Prostate gland (tissue), 2 donors: ENCODE measurements at regions not wholly inside any gene's neighbourhood (a gene's known extent, or its start where the extent isn't known, plus 50 kb on each side); places are given as distances from the start of the nearest gene placed in this dataset.

Experiments
- CTCF ChIP-seq, 4 experiments: fragments of 200-600 bp in 2 of 4; fragments of 450-650 bp in 2 of 4; sonication (generic) in 2 of 4; IDR thresholded peaks; 1 replicate in 3 of 4; 2 replicates in 1 of 4; pipeline ENCODE4 v1.5.1; 2016 to 2019; ENCODE audit warnings: antibody characterized with exemption in 4 of 4, mild to moderate bottlenecking in 2 of 4, moderate library complexity in 2 of 4
- POLR2A ChIP-seq: fragments of 450-650 bp; IDR thresholded peaks from one replicate; pipeline ENCODE4 v1.6.1; 2016; ENCODE audit warnings: antibody characterized with exemption, mild to moderate bottlenecking
- POLR2AphosphoS5 ChIP-seq: sonication (generic); formaldehyde crosslinking; IDR thresholded peaks from one replicate; pipeline ENCODE4 v1.6.1; 2017; ENCODE audit warnings: antibody characterized with exemption

GRCh38 chr1:221241157-221241556 lies 361.9 kb downstream of the HLX start:
- no peak for TF ChIP-seq POLR2A
- no peak for TF ChIP-seq CTCF (IDR thresholded peaks at IDR 0.05)
- TF ChIP-seq POLR2AphosphoS5: no peak
